ENCODE measurements at regions not wholly inside any gene's neighbourhood (a gene's known extent, or its start where the extent isn't known, plus 50 kb on each side); places are given as distances from the start of the nearest gene placed in this dataset.

GRCh38 chr4:84362896-84363655 lies 136.0 kb downstream of the NKX6-1 start:
- peaks cover 0 to 8% (median 7%) of the 10 kb centered on the region in 3 donors for H3K9me3 ChIP-seq
- intact Hi-C loops (cut with DNase I; ENCODE audit: low total_unique reads): no loop called here
- no peak for DNase-seq

GRCh38 chr4:84342161-84342560 lies 156.9 kb downstream of the NKX6-1 start:
- intact Hi-C loops (cut with DNase I; ENCODE audit: low total_unique reads): no loop called here

More at GRCh38 chr4:84362896-84363655, 136.0 kb downstream of the NKX6-1 start:
- TF ChIP-seq CTCF (IDR thresholded peaks at IDR 0.05): no peak
- Histone ChIP-seq H3K27me3 (no peaks in the 10 kb centered on the region), H3K4me3 (no peak overlapping the region), H3K27ac (no peak overlapping the region), H3K36me3 (no peaks in the 10 kb centered on the region), H3K4me1 (no peaks in the 10 kb centered on the region)

GRCh38 chr4:84341559-84341958 lies 157.5 kb downstream of the NKX6-1 start:
- peaks cover 3 to 17% (median 8%) of the 10 kb centered on the region in 3 donors for H3K9me3 ChIP-seq
- H3K27ac ChIP-seq: no peak overlapping the region
- no peak overlapping the region for H3K4me3 ChIP-seq
- no peaks in the 10 kb centered on the region for H3K36me3 ChIP-seq
- H3K4me1 ChIP-seq: no peaks in the 10 kb centered on the region
- H3K27me3 ChIP-seq: no peaks in the 10 kb centered on the region
- intact Hi-C loops (cut with DNase I; ENCODE audit: low total_unique reads): no loop called here
- no peak for TF ChIP-seq CTCF (IDR thresholded peaks at IDR 0.05)
- DNase-seq: no peak

More at GRCh38 chr4:84342161-84342560, 156.9 kb downstream of the NKX6-1 start:
- H3K4me1 ChIP-seq: no peaks in the 10 kb centered on the region
- H3K36me3 ChIP-seq: no peaks in the 10 kb centered on the region
- no peak overlapping the region for H3K27ac ChIP-seq
- H3K4me3 ChIP-seq: no peak overlapping the region
- peaks cover 3 to 17% (median 8%) of the 10 kb centered on the region in 3 donors for H3K9me3 ChIP-seq
- no peaks in the 10 kb centered on the region for H3K27me3 ChIP-seq
- no peak for TF ChIP-seq CTCF (IDR thresholded peaks at IDR 0.05)
- no peak for DNase-seq

- Histone ChIP-seq H3K27me3 (no peaks in the 10 kb centered on the region), H3K9me3 (peaks cover 3 to 17% (median 8%) of the 10 kb centered on the region in 3 donors)
- no peak for TF ChIP-seq CTCF (IDR thresholded peaks at IDR 0.05)
These were observed 160.7 kb downstream of the NKX6-1 start for GRCh38 chr4:84338367-84338766.

GRCh38 chr4:84336964-84337705 lies 162.0 kb downstream of the NKX6-1 start:
- TF ChIP-seq CTCF (IDR thresholded peaks at IDR 0.05): no peak
- H3K4me3 ChIP-seq: no peak overlapping the region
- H3K27ac ChIP-seq: no peak overlapping the region
- DNase-seq: no peak
- peaks cover 0 to 8% (median 6%) of the 10 kb centered on the region in 3 donors for H3K9me3 ChIP-seq
- no peaks in the 10 kb centered on the region for H3K27me3 ChIP-seq
- H3K4me1 ChIP-seq: no peaks in the 10 kb centered on the region
- intact Hi-C loops (cut with DNase I; ENCODE audit: low total_unique reads): no loop called here
- H3K36me3 ChIP-seq: no peaks in the 10 kb centered on the region

More at GRCh38 chr4:84338367-84338766, 160.7 kb downstream of the NKX6-1 start:
- intact Hi-C loops (cut with DNase I; ENCODE audit: low total_unique reads): no loop called here
- no peaks in the 10 kb centered on the region for H3K36me3 ChIP-seq
- no peaks in the 10 kb centered on the region for H3K4me1 ChIP-seq
- no peak overlapping the region for H3K4me3 ChIP-seq
- DNase-seq: no peak
- no peak overlapping the region for H3K27ac ChIP-seq
